ENCODE measurements at regions not wholly inside any gene's neighbourhood (a gene's known extent, or its start where the extent isn't known, plus 50 kb on each side); places are given as distances from the start of the nearest gene placed in this dataset.

GRCh38 chr9:129232839-129233591 is 55.0 kb upstream of the IER5L start:
- TF ChIP-seq, protein P1, sequence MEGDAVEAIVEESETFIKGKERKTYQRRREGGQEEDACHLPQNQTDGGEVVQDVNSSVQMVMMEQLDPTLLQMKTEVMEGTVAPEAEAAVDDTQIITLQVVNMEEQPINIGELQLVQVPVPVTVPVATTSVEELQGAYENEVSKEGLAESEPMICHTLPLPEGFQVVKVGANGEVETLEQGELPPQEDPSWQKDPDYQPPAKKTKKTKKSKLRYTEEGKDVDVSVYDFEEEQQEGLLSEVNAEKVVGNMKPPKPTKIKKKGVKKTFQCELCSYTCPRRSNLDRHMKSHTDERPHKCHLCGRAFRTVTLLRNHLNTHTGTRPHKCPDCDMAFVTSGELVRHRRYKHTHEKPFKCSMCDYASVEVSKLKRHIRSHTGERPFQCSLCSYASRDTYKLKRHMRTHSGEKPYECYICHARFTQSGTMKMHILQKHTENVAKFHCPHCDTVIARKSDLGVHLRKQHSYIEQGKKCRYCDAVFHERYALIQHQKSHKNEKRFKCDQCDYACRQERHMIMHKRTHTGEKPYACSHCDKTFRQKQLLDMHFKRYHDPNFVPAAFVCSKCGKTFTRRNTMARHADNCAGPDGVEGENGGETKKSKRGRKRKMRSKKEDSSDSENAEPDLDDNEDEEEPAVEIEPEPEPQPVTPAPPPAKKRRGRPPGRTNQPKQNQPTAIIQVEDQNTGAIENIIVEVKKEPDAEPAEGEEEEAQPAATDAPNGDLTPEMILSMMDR (IDR thresholded peaks at IDR 0.05; ENCODE audit: insufficient read depth, low read depth, low read length, missing control alignments), result no peak
- DNase-seq (ENCODE audit: low read depth), result no peak
- H3K4me3 ChIP-seq (ENCODE audit: low read depth, low read length), result no peak overlapping the region

DNA sequence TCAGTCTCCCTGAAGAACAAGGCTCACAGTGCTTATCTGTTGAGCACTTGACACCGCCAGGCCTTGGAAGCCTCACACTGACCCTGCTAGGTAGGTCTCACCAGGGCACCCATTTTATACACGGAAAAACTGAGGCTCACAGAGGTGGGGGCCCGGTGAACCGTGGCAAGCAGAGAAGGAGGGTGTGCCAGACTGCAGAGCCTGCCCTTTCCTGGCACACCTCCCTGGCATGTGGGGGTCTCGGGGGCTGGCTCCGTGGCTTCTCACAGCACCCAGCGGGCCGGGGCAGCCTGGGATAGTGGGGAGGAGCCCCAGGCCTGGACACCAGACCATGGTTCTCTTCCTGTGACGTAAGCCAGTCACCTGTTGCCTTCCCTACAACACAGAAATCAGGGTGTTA is 53.7 kb upstream of the IER5L start:
- no peak for DNase-seq (ENCODE audit: low read depth)
- no peak overlapping the region for H3K4me3 ChIP-seq (ENCODE audit: low read depth, low read length)
- TF ChIP-seq, protein P1 (IDR thresholded peaks at IDR 0.05; ENCODE audit: insufficient read depth, low read depth, low read length, missing control alignments), result no peak

DNA sequence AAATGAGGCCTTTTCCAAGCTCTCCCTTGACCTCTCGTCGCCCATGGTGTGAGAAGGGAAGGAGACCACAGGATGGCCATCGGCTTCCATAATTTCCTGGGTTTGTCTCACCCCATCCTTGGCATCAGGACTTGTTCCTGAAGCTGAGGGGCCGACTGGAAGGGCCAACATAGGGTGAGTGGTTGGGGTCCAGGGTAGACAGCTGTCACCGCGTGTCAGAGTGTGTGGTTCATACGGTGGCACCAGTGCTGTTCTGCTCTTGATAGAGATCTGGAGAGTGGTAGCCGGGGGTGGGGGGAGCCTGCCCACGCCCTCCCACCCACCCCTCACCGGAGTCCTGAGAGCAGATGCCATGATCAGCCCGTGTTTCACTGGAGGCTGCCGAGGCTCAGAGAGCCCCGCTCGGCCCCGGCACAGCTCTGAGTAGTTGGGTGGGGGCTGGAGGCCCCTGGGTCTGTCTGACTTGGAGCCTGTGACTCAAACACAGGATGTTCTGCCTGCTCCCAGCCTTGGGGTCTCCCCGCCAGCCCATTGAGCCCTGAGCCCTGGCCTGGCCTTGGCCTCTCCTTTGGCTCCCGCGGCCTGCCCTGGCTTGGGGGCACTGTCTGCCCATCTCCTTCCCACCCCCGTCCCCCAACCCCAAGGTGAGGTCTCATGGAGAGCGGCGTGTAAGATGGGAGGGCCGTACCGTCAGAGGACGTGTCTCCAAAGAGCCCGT is 53.1 kb upstream of the IER5L start:
- no peak for DNase-seq (ENCODE audit: low read depth)
- TF ChIP-seq, protein P1 (IDR thresholded peaks at IDR 0.05; ENCODE audit: insufficient read depth, low read depth, low read length, missing control alignments), result no peak
- no peak overlapping the region for H3K4me3 ChIP-seq (ENCODE audit: low read depth, low read length)

DNA sequence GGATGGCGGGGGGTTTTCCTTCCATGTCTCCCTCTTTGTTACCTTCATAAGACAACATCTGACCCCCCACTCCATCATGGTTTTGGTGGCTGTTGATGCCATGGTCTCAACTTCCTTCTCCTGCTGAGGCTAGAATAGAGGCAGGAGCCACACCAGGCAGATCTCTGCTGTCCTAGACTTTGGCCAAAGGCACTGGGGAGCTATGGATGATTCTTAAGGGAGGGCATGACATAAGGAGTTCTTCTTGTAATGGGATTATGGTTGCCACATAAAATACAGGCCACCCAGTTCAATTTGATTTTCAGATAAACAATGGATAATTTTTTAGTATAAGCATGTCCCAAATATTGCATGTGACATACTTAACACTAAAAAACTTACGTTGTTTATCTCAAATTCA is 52.2 kb upstream of the IER5L start:
- H3K4me3 ChIP-seq (ENCODE audit: low read depth, low read length), result no peak overlapping the region
- DNase-seq (ENCODE audit: low read depth), result no peak
- TF ChIP-seq, protein P1 (IDR thresholded peaks at IDR 0.05; ENCODE audit: insufficient read depth, low read depth, low read length, missing control alignments), result no peak
